SIG-M5 (cell line): ENCODE measurements at regions not wholly inside any gene's neighbourhood (a gene's known extent, or its start where the extent isn't known, plus 50 kb on each side); places are given as distances from the start of the nearest gene placed in this dataset.
"Not testable (repeated sequence)": the region's sequence is repeated elsewhere in the genome, so short reads cannot be mapped to it uniquely, and the experiment has no call there.

Experiments
- DNase-seq: peaks from one replicate; lab custom pipeline; 2025; lab: John Stamatoyannopoulos, UW

DNA sequence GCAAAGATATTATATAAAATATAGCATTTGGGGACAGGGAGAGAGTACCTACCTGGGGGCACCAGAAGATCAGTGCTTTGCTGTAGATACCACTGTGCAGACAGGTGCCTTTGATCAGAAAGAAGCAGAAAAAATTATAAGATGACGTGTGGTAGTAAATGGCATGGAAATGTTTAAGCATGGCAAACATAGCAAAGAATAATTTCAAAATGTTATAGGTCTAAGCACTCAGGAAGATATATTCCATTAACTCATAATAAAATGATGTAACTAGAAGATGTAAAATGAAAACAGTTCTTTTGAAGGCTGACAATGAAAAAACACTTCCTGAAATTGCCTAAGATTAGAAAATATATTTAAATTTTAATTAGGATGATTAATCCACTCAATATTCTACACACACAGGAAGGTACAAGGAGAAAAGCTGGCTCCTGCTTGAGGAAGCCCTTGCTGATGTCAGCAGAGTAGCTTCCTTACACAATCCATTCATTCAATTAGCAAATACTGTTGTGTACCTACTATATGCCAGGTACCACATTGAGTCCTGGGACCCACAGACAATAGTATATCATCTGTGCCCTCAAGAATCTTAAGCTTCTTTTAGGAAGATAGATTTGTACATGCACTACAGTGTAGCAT is 290.2 kb upstream of the CNR1 start:
- no peak for DNase-seq

DNA sequence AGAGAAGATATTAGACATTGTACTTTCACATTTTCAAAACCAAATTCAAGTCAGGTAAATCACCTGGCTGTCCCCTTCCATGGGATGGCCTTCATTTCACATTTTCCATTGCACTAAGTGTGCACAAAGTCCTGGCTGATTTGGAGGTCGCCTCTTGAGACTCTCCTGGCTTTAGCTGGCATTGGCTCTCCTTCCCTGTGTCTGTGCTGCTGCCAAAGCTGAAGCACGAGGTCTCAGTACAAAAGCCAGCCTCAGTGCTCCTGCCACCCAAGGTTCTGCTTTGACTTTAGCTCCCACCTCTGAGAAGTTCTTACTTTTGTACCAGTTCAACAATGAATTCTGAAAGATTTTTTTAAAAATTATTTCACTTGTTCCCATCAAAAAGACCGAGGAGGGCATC is 289.2 kb upstream of the CNR1 start:
- DNase-seq = no peak

DNA sequence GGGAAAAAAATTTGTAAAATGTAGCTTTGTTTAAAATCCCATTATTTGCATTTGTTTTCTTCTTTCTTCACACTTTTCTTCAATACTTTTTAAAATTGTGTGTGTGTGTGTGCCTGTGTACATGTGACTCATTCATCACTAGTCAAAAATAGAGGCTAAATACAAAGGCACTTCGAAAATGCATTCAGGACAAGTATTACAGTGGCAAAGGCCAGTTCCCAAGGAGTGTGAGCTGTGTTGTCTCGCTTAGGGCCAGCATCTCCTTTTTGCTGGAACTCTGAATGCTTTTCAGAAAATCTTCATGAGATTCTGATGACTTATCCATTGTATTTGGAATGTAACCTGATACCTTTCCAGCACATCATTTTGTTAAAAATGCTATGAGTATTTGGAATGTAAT is 288.5 kb upstream of the CNR1 start:
- no peak for DNase-seq

DNA sequence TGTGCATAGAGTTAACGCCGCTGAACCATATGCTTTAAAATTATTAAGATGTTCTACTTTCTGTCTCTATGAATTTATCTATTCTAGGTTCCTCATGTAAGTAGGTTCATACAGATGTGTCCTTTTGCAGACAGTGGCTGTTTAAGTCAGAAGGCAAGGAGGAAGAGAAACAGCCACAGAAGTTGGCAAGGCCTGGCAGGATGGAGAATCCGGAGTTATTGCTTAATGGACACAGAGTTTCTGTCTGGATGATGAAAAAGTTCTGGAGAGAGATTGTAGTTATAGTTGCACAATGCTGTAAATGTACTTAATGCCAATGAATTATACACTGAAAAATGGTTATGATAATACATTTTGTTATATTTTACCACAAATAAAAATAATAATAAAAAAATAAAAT is 283.6 kb upstream of the CNR1 start:
- DNase-seq = peak; percentile 41

- no peak for DNase-seq
Measured at GRCh38 chr6:88445188-88445965, 279.2 kb upstream of the CNR1 start.

GRCh38 chr6:88443554-88443953 is 277.4 kb upstream of the CNR1 start:
- no peak for DNase-seq

DNA sequence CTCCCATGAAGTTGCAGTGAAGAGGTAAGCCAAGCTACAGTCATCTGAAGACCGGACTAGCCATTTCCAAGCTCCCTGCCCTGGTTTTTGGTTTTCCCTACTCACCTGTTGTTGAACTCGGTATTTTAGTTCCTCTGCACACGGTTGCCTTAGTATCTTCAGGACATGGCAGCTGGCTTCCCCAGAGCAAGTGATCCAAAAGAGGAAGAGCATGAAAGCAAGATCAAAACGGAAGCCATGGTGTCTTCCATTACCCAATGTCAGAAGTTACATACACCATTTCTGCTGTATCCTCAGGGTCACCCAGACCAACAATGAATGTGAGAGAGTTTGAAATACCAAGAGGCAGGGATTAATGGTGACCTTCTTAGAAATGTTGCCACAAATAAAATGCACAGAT is 276.6 kb upstream of the CNR1 start:
- DNase-seq = no peak

- DNase-seq = no peak
Measured at GRCh38 chr6:88441346-88441745, 275.2 kb upstream of the CNR1 start.

- no peak for DNase-seq
Measured at GRCh38 chr6:88428068-88428467, 261.9 kb upstream of the CNR1 start.

- no peak for DNase-seq
Measured at GRCh38 chr6:88426005-88426404, 259.9 kb upstream of the CNR1 start.

DNA sequence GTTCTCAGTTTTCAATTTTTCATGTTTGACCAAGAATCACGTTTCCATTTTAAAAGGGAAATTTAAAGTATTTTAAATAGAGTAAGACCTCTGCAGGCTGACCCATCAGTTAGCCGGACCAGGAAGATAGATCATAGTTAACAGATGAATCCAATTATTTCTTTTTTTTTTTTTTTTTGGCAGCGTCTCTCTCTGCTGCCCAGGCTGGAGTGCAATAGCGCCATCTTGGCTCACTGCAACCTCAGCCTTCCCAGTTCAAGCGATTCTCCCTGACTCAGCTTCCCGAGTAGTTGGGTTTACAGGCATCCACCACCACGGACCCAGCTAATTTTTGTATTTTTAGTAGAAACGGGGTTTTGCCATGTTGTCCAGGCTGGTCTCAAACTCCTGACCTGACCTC is 256.7 kb upstream of the CNR1 start:
- DNase-seq = no peak

DNA sequence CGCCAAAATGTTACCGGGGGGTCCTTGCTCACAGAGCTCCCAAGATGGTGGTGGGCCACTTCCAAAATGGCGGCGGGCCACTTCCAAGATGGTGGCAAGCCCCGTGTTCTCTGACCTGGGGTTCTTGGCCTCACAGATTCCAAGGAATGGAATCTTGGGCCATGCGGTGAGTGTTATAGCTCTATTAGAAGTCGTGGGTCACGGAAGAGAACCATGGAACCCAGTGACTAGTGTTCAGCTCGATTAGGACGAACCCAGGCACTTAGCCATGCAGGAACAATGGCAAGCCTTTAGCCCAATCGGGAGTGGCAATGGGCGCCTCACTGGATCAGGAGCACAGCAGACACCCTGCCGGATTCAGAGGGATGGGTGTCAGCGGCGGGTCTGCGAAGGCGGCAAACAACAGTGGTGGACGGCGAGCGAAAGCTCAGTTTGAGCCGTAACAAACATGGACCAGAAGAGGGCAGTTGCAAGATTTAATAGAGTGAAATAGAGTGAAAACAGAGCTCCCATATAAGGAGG is 254.9 kb upstream of the CNR1 start:
- not testable (repeated sequence) for DNase-seq

DNA sequence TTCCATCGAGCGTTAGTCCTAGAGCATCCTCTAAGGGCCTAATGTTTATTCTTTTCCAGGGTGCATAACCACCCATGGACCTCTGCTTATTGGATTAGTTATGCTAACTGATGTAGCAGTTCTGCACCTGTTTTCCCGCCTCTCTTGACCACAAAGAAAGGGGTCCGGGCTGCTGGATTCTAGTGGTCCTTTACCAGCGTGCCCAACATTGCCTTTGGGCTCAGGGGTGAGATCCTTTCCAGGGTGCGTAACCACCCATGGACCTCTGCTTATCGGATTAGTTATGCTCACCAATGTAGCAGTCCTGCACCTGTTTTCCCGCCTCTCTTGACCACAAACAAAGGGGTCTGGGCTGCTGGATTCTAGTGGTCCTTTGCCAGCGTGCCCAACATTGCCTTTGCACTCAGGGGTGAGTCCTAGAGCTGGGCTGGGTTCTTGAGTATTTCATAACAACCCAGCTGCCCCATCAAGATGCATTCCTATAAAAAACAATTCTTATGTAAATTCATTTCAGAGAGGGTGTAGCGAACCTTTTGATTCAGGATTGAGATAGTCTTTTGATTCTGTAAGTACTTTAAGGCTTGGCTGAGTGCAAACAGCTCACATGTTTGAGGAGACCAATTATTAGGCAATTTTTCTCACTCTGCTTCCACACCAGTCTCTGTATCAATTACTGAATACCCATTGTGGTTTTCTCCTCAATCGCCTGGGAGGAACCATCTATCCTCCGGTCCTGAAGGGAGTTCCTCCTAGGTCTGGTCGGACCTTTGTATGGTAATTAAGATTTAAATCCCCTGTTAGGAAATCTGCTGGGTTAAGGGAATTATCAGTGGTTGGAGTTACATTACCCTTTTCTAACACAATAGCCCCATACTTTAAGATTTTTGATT is 253.0 kb upstream of the CNR1 start:
- DNase-seq = not testable (repeated sequence)

DNA sequence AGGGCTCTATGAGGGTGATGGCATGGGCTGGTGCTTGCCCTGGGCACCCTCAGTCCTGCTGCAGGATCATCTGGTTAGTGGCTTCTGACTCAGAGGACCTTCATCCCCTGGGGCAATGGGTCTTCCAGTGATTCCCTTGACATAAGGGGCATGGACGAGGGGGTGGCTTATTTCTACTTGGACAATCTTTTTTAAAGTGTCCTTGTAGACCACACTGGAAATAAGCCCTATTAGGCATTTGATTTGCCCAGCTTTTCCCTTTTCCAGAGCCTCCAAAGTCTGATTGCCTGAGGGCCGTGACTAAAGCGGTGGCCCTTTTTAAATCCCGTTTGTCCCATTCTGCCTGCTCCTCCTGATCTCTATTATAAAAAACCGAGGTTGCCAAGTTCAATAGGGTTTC is 251.2 kb upstream of the CNR1 start:
- not testable (repeated sequence) for DNase-seq

DNA sequence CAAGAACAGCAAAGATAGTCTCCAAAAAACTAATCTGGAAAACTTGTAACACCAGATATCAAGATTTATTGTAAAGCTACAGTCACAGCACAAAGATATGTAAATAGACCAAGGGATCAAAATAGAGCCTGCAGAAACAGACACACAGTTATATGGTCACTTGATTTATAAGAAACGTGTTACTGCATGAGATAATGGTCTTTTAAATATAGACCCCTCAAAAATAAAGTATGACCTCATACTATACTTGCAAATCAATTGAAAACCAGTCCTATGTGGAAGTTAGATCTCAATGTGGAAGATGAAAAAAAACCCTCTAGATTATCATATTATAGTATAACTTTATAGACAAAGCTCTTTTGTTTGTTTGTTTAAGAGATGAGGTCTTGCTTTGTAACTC is 247.3 kb upstream of the CNR1 start:
- DNase-seq = no peak

DNA sequence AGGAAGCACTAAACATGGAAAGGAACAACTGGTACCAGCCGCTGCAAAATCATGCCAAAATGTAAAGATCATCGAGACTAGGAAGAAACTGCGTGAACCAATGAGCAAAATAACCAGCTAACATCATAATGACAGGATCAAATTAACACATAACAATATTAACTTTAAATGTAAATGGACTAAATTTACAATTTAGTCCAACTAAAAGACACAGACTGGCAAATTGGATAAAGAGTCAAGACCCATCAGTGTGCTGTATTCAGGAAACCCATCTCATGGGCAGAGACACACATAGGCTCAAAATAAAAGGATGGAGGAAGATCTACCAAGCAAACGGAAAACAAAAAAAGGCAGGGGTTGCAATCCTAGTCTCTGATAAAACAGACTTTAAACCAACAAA is 242.2 kb upstream of the CNR1 start:
- DNase-seq = not testable (repeated sequence)

- DNase-seq = not testable (repeated sequence)
Measured at GRCh38 chr6:88406674-88407073, 240.5 kb upstream of the CNR1 start.

GRCh38 chr6:88403486-88403885 is 237.3 kb upstream of the CNR1 start:
- DNase-seq = no peak

DNA sequence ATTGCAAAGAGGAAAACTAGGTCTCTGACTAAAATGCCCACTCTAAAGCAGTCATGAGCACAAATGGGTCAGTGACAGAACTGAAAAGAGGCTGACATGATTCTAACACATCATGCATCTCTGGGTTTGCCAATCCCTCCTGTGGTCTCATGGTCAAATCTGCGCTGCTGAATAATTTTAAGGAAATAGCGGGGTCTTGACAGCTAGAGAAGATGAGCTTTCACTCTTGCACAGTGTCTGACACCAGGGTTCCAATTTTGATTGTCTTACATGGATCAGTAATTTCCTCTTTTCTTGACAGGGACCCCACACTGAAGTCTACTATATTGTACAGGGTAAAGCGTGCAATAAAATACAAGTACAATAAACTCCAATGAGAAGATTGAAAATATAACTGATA is 236.8 kb upstream of the CNR1 start:
- no peak for DNase-seq

DNA sequence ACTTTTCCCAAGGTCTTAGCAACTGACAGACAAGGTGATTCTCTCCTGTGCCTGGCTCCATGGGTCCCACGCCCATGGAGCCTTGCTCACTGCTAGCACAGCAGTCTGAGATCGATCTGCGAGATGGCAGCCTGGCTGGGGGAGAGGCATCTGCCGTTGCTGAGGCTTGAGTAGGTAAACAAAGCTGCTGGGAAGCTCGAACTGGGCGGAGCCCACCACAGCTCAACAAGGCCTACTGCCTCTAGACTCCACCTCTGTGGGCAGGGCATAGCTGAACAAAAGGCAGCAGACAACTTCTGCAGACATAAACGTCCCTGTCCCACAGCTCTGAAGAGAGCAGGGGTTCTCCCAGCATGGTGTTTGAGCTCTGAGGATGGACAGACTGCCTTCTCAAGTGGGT is 224.9 kb upstream of the CNR1 start:
- DNase-seq = not testable (repeated sequence)

GRCh38 chr6:88388589-88388988 is 222.4 kb upstream of the CNR1 start:
- DNase-seq = no peak

- no peak for DNase-seq
Measured at GRCh38 chr6:88386167-88386566, 220.0 kb upstream of the CNR1 start.

DNA sequence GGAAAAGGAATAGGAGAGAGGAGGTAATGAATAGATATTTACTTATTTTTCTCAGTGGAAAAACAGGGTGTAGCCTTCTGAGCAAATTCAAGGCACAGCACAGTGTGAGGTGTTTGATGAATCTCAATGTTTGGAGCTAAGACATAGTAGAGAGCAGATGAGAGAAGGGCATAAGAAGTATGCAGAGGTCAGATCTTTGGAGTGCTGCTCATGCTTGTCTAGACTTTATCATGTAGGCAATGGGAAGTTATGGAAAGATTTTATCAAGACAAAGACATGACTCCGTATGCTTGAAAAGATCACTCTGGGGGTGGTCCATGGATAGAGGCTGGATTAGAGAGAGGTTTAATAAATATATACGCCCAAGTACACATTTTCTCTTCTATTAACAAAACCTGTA is 217.0 kb upstream of the CNR1 start:
- DNase-seq = no peak
